Upper lobe of left lung (tissue), 6 donors: ENCODE measurements at regions not wholly inside any gene's neighbourhood (a gene's known extent, or its start where the extent isn't known, plus 50 kb on each side); places are given as distances from the start of the nearest gene placed in this dataset.

Experiments
- ATAC-seq, 2 donors: fragments of 200-7000 bp; cut with Tn5 transposase; one replicate each; pipeline ENCODE4 v1.9.1; 2022; ENCODE audit warnings: mild to moderate bottlenecking in 2 of 2, moderate library complexity in 2 of 2; ENCODE audit not compliant: low FRiP score in 2 of 2
- DNase-seq, 2 donors: peaks; one replicate each; pipeline ENCODE4 v3.0.0-alpha.2; 2019 to 2020
- H3K27ac ChIP-seq, 4 donors: fragments of 200-600 bp; sonication (generic); one replicate each; pipeline ENCODE4 v1.5.1; 2016 to 2019
- H3K27me3 ChIP-seq, 4 donors: fragments of 200-600 bp; sonication (generic); one replicate each; pipeline ENCODE4 v1.5.1; 2017 to 2019
- H3K36me3 ChIP-seq, 4 donors: fragments of 200-600 bp; sonication (generic); one replicate each; pipeline ENCODE4 v1.5.1; 2016 to 2019
- H3K4me1 ChIP-seq, 4 donors: fragments of 200-600 bp; sonication (generic); one replicate each; pipeline ENCODE4 v1.5.1; 2018 to 2019
- H3K4me3 ChIP-seq, 4 donors: fragments of 200-600 bp; sonication (generic); one replicate each; pipeline ENCODE4 v1.5.1; 2017 to 2019; ENCODE audit warnings: mild to moderate bottlenecking in 2 of 4, moderate library complexity in 1 of 4
- H3K9me3 ChIP-seq, 4 donors: fragments of 200-600 bp; sonication (generic); one replicate each; pipeline ENCODE4 v1.5.1; 2018 to 2019
- EP300 ChIP-seq, 4 donors: sonication (generic); formaldehyde crosslinking; IDR thresholded peaks; one replicate each; pipeline ENCODE4 v1.5.1; 2017; ENCODE audit warnings: antibody characterized with exemption in 4 of 4, control low read depth in 2 of 4
- POLR2A ChIP-seq, 4 donors: fragments of 450-650 bp; IDR thresholded peaks; one replicate each; pipeline ENCODE4 v1.5.1; 2016 to 2017; ENCODE audit warnings: antibody characterized with exemption in 4 of 4, mild to moderate bottlenecking in 2 of 4
- POLR2AphosphoS5 ChIP-seq, 2 donors: sonication (generic); formaldehyde crosslinking; IDR thresholded peaks; one replicate each; pipeline ENCODE4 v1.5.1; 2017; ENCODE audit warnings: antibody characterized with exemption in 2 of 2
- WGBS, 2 donors: methylation state at CpG; one replicate each; pipeline ENCODE4 v1.1.5; 2017 to 2018; 5-methylcytosine and 5-hydroxymethylcytosine counted together
- TF ChIP-seq, protein P1 (sequence below), 6 experiments: fragments of 450-650 bp in 4 of 6; fragments of 200-600 bp in 2 of 6; sonication (generic) in 2 of 6; IDR thresholded peaks; one replicate each; pipeline ENCODE4 v1.5.1; 2016 to 2019; ENCODE audit warnings: antibody characterized with exemption in 6 of 6
- donor health status: DM: no; HTN: no; CAD: no; lungs with moderate emphysema.
- donor health status: DM: no; HTN: yes; CAD: no; lungs with severe emphysema.

DNA sequence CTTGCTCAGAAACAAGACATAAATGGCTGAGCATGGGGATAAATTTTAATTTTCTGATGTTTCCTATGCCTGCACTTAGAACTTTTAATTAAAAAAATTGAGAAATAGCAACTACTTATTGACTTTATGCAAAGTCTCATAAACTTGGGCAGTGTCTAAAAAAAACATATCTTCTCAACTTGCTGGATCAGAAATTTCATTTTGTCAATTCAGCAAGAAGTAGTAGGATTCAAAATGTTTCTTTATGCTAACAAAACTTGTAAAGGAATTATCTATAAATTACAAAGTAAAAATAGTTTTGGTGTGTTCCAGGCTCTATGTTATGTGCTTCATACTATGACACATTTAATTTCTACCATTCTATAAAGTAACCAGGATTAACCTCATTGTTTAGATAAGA lies 562.2 kb upstream of the IMPG1 start:
- H3K4me3 ChIP-seq: no peak overlapping the region
- no peaks in the 10 kb centered on the region for H3K36me3 ChIP-seq
- TF ChIP-seq, protein P1, sequence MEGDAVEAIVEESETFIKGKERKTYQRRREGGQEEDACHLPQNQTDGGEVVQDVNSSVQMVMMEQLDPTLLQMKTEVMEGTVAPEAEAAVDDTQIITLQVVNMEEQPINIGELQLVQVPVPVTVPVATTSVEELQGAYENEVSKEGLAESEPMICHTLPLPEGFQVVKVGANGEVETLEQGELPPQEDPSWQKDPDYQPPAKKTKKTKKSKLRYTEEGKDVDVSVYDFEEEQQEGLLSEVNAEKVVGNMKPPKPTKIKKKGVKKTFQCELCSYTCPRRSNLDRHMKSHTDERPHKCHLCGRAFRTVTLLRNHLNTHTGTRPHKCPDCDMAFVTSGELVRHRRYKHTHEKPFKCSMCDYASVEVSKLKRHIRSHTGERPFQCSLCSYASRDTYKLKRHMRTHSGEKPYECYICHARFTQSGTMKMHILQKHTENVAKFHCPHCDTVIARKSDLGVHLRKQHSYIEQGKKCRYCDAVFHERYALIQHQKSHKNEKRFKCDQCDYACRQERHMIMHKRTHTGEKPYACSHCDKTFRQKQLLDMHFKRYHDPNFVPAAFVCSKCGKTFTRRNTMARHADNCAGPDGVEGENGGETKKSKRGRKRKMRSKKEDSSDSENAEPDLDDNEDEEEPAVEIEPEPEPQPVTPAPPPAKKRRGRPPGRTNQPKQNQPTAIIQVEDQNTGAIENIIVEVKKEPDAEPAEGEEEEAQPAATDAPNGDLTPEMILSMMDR (IDR thresholded peaks at IDR 0.05): no peak
- TF ChIP-seq EP300 (IDR thresholded peaks at IDR 0.05) (no peak), POLR2A (IDR thresholded peaks at IDR 0.05) (no peak), POLR2AphosphoS5 (IDR thresholded peaks at IDR 0.05) (no peak)
- ATAC-seq (no peak), DNase-seq (no peak)
- H3K27me3 ChIP-seq: no peaks in the 10 kb centered on the region
- H3K27ac ChIP-seq: no peak overlapping the region
- H3K9me3 ChIP-seq: no peaks in the 10 kb centered on the region
- H3K4me1 ChIP-seq: no peaks in the 10 kb centered on the region

DNA sequence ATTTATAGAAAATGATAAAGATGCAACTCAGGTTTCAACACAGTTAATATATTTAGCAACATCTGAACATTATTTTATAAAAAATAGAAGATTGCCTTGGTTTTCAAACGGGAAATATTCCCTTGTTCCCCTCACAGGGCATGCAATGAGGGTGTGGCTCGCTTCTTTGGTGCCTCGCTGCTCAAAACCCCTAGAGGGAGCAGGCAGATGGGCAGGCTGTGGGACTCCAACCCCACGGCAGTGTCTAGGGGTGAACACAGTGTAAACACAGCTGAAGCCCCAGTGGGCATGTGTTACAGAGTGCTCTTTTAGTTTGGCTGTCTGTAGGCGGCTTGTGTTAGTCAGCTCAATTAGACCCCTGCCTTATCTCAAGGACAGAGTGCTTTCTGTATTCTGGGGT lies 560.8 kb upstream of the IMPG1 start:
- ATAC-seq: no peak
- 47 to 60% methylated on average over 4 to 5 of the region's 5 CpGs for WGBS, 2 donors

DNA sequence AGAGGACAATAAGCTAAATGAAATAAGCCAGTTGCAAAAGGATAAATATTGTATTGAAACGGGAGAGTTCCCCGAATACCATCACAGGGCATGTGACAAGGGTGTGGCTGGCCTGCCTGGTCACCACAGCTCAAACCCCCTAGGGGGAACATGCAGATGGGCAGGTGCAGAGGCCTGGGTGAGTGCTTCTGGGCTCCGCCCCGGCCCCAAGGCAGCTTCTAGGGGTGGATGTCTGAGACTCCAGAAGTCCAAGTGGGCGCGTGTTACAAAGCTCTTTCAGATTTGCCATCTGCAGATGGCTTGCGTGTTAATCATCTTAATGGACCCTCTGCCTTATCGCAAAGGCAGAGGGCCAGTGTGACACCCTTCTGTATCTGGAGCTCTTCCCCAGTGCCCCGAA lies 559.2 kb upstream of the IMPG1 start:
- no peak overlapping the region for H3K4me3 ChIP-seq
- DNase-seq: peak in 1 of 2 donors; percentile 44
- H3K27ac ChIP-seq: no peak overlapping the region
- H3K9me3 ChIP-seq: peaks cover 0 to 7% (median 0%) of the 10 kb centered on the region in 4 donors
- TF ChIP-seq, protein P1 (IDR thresholded peaks at IDR 0.05): no peak
- TF ChIP-seq POLR2A (IDR thresholded peaks at IDR 0.05) (no peak), POLR2AphosphoS5 (IDR thresholded peaks at IDR 0.05) (no peak), EP300 (IDR thresholded peaks at IDR 0.05) (no peak)
- WGBS, 2 donors: 90 to 91% methylated on average over 9 of the region's 9 CpGs
- ATAC-seq: no peak
- no peaks in the 10 kb centered on the region for H3K27me3 ChIP-seq
- no peaks in the 10 kb centered on the region for H3K4me1 ChIP-seq
- H3K36me3 ChIP-seq: no peaks in the 10 kb centered on the region

More for the DNA sequence above, 560.8 kb upstream of the IMPG1 start:
- Histone ChIP-seq H3K36me3 (no peaks in the 10 kb centered on the region), H3K27ac (no peak overlapping the region), H3K9me3 (peaks cover 0 to 7% (median 0%) of the 10 kb centered on the region in 4 donors), H3K27me3 (no peaks in the 10 kb centered on the region), H3K4me1 (no peaks in the 10 kb centered on the region), H3K4me3 (no peak overlapping the region)
- TF ChIP-seq EP300 (IDR thresholded peaks at IDR 0.05) (no peak), POLR2A (IDR thresholded peaks at IDR 0.05) (no peak), POLR2AphosphoS5 (IDR thresholded peaks at IDR 0.05) (no peak)
- TF ChIP-seq, protein P1 (IDR thresholded peaks at IDR 0.05): no peak
- no peak for DNase-seq

DNA sequence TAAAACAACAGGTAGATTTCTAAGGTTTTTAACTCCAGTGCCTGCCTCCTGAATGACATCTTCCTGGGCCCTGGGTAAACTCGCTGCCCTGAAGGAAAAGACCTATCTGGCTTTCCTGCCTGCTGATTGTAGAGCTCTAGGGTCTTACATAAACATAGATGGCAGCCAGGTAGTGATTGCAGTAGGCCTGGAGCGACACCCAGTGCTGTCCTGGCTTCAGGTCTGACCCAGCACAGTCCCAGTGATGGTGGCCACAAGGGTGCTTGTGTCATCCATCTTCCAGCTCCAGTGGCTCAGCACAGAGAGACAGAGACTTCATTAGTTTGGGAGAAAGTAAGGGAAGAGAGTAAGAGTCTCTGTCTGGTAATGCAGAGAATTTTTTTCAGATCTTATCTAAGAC lies 542.9 kb upstream of the IMPG1 start:
- DNase-seq (no peak), ATAC-seq (no peak)
- H3K36me3 ChIP-seq: no peaks in the 10 kb centered on the region
- H3K9me3 ChIP-seq: no peaks in the 10 kb centered on the region
- TF ChIP-seq POLR2AphosphoS5 (IDR thresholded peaks at IDR 0.05): no peak
- no peak for TF ChIP-seq POLR2A (IDR thresholded peaks at IDR 0.05)
- TF ChIP-seq, protein P1 (IDR thresholded peaks at IDR 0.05): no peak
- no peak for TF ChIP-seq EP300 (IDR thresholded peaks at IDR 0.05)
- H3K4me1 ChIP-seq: no peaks in the 10 kb centered on the region
- no peaks in the 10 kb centered on the region for H3K27me3 ChIP-seq
- no peak overlapping the region for H3K4me3 ChIP-seq
- H3K27ac ChIP-seq: no peak overlapping the region
- WGBS, 2 donors: 65 to 88% methylated on average over 2 of the region's 2 CpGs

DNA sequence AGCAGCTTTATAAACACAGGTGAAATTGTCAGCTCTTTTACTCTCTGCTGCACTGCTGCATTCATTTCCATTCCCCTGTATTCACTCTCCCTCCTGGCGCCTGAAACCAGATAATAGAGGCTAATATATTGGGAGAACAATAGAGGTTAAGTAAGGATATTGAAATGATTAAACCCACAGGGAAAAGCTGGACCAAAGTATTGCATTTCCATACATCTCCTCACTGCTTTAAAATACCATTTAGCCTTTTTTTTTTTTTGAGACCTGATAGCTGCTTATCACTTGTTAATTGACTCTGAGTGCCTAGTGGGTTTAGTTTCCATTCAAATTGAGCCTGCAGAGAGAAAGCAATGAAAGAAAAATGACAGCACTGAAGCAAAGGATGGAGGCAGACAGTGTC lies 540.5 kb upstream of the IMPG1 start:
- no peak for DNase-seq
- TF ChIP-seq POLR2A (IDR thresholded peaks at IDR 0.05) (no peak), POLR2AphosphoS5 (IDR thresholded peaks at IDR 0.05) (no peak), EP300 (IDR thresholded peaks at IDR 0.05) (no peak)
- TF ChIP-seq, protein P1 (IDR thresholded peaks at IDR 0.05): no peak
- Histone ChIP-seq H3K27ac (no peak overlapping the region), H3K4me1 (no peaks in the 10 kb centered on the region), H3K27me3 (no peaks in the 10 kb centered on the region), H3K4me3 (no peak overlapping the region), H3K36me3 (no peaks in the 10 kb centered on the region), H3K9me3 (no peaks in the 10 kb centered on the region)
- WGBS, 2 donors: 15 to 17% methylated on average over 1 of the region's 1 CpG
- ATAC-seq: no peak
